GM18907 (cell line): ENCODE measurements at regions not wholly inside any gene's neighbourhood (a gene's known extent, or its start where the extent isn't known, plus 50 kb on each side); places are given as distances from the start of the nearest gene placed in this dataset.
"Not testable (repeated sequence)": the region's sequence is repeated elsewhere in the genome, so short reads cannot be mapped to it uniquely, and the experiment has no call there.

Experiments used
- ATAC-seq: cut with Tn5 transposase; IDR thresholded peaks from one replicate; pipeline ENCODE4 v1.9.1; 2021; ENCODE audit warnings: mild to moderate bottlenecking, moderate library complexity; ENCODE audit not compliant: unreplicated experiment

GRCh38 chrX:37509349-37509748, 62.1 kb upstream of the LANCL3 start:
- ATAC-seq, result peak; percentile 68

GRCh38 chrX:37516512-37516911, 54.9 kb upstream of the LANCL3 start:
- ATAC-seq, result not testable (repeated sequence)

GRCh38 chrX:37519261-37519660, 52.2 kb upstream of the LANCL3 start:
- not testable (repeated sequence) for ATAC-seq

GRCh38 chrX:37520860-37521450, 50.5 kb upstream of the LANCL3 start:
- not testable (repeated sequence) for ATAC-seq
